T-helper 2 cell treated with Interferon-gamma antibody and Interleukin-4, amounts not matched to agents 5 μg/mL and 100 μg/mL, for 36 hours (primary cell): ENCODE measurements at regions not wholly inside any gene's neighbourhood (a gene's known extent, or its start where the extent isn't known, plus 50 kb on each side); places are given as distances from the start of the nearest gene placed in this dataset.

Experiments
- DNase-seq: peaks from one replicate; pipeline ENCODE4 v3.0.0; 2021; ENCODE audit warnings: low spot score
- H3K27ac Mint-ChIP-seq: one replicate; pipeline ENCODE4 v1.8.0; 2021; ENCODE audit warnings: mild to moderate bottlenecking, mixed read lengths
- H3K27me3 Mint-ChIP-seq: one replicate; pipeline ENCODE4 v1.8.0; 2021; ENCODE audit warnings: low read depth, mixed read lengths
- H3K36me3 Mint-ChIP-seq: one replicate; pipeline ENCODE4 v1.8.0; 2021; ENCODE audit warnings: low read depth, mixed read lengths
- H3K4me1 Mint-ChIP-seq: one replicate; pipeline ENCODE4 v1.8.0; 2021; ENCODE audit warnings: low read depth, mixed read lengths
- H3K4me3 Mint-ChIP-seq: one replicate; pipeline ENCODE4 v1.8.0; 2022; ENCODE audit warnings: mild to moderate bottlenecking, moderate library complexity, mixed read lengths
- H3K9me3 Mint-ChIP-seq: one replicate; pipeline ENCODE4 v1.8.0; 2021; ENCODE audit warnings: mixed read lengths

DNA sequence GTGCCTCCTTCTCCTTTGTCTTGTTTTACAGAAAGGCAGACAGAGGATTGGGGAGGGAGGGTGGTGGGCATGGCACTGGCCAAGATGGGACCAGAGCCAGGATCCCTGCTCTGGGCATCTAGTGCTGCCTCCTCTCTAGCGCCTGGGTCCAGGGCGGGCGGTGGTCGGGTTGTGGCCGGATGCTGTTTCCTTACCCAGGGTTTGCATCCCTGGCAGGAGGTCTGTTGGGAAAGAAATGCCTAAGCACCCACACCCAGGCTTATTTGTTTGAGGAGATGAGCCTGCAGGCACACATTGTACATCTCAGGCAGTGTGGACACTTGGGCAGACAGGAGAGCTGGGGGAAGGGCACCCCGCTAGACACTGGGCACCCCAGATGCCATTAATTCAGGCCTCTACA lies 102.3 kb upstream of the PCBD1 start:
- Mint-ChIP-seq H3K27me3 (no peaks in the 10 kb centered on the region), H3K4me1 (no peaks in the 10 kb centered on the region), H3K4me3 (no peak overlapping the region), H3K9me3 (no peaks in the 10 kb centered on the region), H3K27ac (no peak overlapping the region), H3K36me3 (no peaks in the 10 kb centered on the region)
- no peak for DNase-seq

DNA sequence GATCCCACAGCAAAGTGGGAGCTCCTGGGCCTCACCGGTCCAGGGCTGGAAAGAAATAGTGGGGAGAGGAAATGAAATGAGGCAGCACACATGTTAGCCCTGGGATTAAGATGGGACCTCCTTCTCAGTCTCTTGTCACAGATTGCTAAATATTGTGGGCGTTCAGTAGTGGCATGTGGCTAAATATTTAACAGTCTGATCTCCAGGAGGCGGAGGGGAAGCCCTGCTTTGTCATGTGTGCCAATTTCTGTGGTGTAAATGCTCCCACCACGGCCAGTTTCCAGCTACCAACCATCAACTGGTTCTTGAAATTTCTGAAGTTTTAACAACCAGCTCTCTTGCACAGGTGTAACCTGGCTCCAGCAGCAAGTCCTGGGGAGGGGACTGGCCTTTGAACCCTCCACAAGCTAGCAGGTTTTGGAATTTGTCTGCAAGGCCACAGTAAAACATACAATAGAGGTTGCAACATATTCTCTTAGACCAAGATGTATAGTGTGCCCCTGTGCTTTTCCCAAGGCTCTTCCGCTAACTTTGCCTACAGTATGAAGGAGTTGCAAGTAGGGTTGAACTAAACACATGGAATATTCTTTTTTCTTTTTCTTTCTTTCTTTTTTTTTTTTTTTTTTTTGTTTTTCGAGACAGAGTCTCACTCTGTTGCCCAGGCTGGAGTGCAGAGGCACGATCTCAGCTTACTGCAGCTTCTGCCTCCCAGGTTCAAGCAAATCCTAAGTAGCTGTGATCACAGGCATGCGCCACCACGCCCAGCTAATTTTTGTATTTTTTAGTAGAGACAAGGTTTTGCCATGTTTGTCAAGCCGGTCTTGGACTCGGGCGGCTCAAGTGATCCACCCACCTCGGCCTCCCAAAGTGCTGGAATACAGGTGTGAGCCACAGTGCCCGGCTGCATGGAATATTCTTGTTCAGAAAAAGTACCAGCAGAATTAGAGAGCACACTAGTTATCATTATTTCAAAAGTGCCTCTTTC lies 103.1 kb upstream of the PCBD1 start:
- DNase-seq = no peak
- Mint-ChIP-seq H3K4me3 (no peak overlapping the region), H3K27ac (no peak overlapping the region), H3K27me3 (no peaks in the 10 kb centered on the region), H3K9me3 (no peaks in the 10 kb centered on the region), H3K36me3 (no peaks in the 10 kb centered on the region), H3K4me1 (no peaks in the 10 kb centered on the region)

DNA sequence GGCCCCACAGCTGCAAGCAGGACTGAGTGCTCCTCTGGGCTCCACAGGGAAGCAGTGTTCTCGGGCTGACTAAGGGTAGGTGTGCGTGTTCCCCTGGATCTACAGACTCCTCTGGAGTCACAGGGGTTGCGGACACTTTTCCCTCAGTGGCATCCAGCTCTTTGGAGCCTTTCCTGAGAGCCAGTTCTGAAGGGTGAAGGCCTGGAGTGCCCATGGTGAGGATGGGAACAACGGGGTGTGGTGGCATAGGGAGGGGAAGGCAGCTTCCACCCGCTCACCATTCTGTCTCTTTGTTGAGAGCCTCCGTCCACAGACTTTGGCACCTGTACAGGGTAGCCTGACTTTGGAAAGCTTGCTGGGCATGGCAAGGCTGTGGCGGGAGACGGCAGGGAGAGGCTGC lies 104.1 kb upstream of the PCBD1 start:
- H3K4me1 Mint-ChIP-seq = no peaks in the 10 kb centered on the region
- no peaks in the 10 kb centered on the region for H3K9me3 Mint-ChIP-seq
- H3K4me3 Mint-ChIP-seq = no peak overlapping the region
- DNase-seq = no peak
- no peaks in the 10 kb centered on the region for H3K27me3 Mint-ChIP-seq
- H3K36me3 Mint-ChIP-seq = no peaks in the 10 kb centered on the region
- H3K27ac Mint-ChIP-seq = no peak overlapping the region

DNA sequence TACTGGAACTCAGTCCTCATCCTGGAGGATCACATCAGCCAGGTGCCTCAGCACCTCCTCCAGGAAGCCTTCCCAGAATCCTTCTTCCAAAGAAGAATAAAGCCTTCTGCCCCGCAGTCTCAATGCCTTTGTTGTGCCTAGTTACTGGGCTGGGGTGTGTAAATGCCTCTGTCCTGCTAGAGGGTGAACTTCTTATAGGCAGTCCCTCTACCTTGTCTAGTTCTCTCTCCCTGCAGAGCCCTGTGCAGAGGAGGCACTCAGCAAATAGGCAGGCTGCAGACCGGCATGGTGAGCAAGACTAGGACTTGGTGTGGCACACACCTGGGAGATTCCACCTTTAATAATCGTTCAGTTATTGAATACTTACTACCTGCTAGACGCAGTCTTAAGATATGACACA lies 104.7 kb upstream of the PCBD1 start:
- Mint-ChIP-seq H3K4me1 (no peaks in the 10 kb centered on the region), H3K9me3 (no peaks in the 10 kb centered on the region), H3K27ac (no peak overlapping the region), H3K36me3 (no peaks in the 10 kb centered on the region), H3K4me3 (no peak overlapping the region), H3K27me3 (no peaks in the 10 kb centered on the region)
- DNase-seq = no peak

DNA sequence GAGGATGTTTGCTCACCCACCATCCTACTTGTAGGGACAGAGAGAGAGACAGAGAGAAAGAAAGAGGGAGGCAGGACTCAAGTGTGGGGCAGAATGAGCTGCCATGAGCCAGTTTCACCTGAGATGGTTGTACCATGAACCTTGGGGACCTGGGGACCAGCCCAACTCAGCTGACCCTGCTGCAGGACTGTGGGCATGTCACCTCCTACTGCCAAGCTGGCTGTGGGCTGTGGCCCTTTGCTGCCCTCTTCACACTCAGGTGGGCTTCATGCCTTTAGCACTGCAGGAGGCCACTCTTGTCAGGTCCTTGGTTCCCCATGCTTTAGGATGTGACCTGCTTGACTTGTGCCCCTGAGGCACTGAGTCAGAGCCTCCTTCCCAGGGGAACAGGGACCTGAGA lies 108.2 kb upstream of the PCBD1 start:
- no peak for DNase-seq
- no peak overlapping the region for H3K4me3 Mint-ChIP-seq
- no peaks in the 10 kb centered on the region for H3K9me3 Mint-ChIP-seq
- H3K27me3 Mint-ChIP-seq = no peaks in the 10 kb centered on the region
- H3K27ac Mint-ChIP-seq = no peak overlapping the region
- H3K36me3 Mint-ChIP-seq = no peaks in the 10 kb centered on the region
- no peaks in the 10 kb centered on the region for H3K4me1 Mint-ChIP-seq

DNA sequence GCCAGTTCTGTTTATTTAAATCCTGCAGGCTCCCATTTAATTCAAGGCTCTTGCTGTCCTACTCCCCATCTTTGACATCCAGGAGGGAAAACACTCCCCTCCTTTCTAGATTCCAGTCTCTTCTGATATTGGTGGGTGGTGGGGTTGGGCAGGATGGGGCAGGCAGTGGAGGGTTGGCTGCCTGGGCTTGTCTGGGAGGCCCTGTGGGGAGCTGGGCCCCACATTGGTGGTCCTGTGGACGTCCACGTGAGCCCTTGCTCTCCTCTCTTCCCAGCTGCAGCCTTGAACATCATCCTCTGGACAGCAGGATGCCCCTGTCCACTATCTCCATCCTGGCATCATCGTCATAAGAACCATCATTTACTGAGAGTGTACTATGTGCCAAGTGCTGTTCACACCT lies 108.9 kb upstream of the PCBD1 start:
- DNase-seq = no peak
- no peaks in the 10 kb centered on the region for H3K36me3 Mint-ChIP-seq
- no peak overlapping the region for H3K27ac Mint-ChIP-seq
- no peak overlapping the region for H3K4me3 Mint-ChIP-seq
- peaks cover 2% of the 10 kb centered on the region for H3K27me3 Mint-ChIP-seq
- no peaks in the 10 kb centered on the region for H3K4me1 Mint-ChIP-seq
- H3K9me3 Mint-ChIP-seq = no peaks in the 10 kb centered on the region

DNA sequence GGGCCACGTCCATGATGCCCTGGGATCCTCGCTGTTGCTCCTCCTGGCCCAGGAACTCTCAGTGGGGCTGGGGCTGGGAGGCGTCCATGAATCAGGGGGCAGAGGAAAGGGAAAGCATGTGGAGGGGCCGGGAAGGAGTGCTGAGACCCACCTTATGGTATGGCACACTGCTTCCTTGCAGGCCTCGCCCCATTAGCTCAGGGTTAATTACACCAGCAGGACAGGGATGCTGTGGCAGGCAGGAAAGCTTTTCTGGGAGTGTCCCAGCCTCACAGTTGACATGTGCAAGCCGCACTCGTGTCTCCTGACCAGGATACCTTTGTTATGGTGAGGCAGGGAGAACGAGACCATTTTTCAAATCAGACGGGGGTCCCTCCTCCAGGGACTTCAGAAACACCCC lies 109.7 kb upstream of the PCBD1 start:
- Mint-ChIP-seq H3K36me3 (no peaks in the 10 kb centered on the region), H3K4me1 (no peaks in the 10 kb centered on the region), H3K27me3 (peaks cover 2% of the 10 kb centered on the region), H3K4me3 (no peak overlapping the region), H3K9me3 (no peaks in the 10 kb centered on the region), H3K27ac (no peak overlapping the region)
- no peak for DNase-seq

DNA sequence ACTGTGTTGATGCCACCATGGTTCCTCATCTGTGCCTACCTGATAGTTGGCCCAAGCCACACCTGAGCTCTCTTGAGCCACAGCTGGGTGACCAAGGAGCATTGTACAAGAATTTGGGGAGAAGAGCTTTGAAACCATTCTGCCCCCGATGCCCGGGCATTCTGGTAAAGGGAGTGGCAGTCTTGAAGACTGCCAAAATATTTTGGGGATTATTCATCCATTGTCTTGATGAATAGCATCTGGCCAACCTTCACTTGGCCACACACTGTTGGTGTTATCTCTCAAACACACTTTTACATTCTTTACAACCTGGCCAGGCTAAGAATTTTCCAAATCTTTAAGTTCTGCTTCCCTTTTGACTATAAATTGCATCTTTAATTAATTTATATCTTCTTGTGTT lies 113.1 kb upstream of the PCBD1 start:
- Mint-ChIP-seq H3K36me3 (no peaks in the 10 kb centered on the region), H3K4me3 (no peak overlapping the region), H3K27ac (no peak overlapping the region), H3K27me3 (peaks cover 2% of the 10 kb centered on the region), H3K9me3 (no peaks in the 10 kb centered on the region), H3K4me1 (no peaks in the 10 kb centered on the region)
- DNase-seq = no peak

DNA sequence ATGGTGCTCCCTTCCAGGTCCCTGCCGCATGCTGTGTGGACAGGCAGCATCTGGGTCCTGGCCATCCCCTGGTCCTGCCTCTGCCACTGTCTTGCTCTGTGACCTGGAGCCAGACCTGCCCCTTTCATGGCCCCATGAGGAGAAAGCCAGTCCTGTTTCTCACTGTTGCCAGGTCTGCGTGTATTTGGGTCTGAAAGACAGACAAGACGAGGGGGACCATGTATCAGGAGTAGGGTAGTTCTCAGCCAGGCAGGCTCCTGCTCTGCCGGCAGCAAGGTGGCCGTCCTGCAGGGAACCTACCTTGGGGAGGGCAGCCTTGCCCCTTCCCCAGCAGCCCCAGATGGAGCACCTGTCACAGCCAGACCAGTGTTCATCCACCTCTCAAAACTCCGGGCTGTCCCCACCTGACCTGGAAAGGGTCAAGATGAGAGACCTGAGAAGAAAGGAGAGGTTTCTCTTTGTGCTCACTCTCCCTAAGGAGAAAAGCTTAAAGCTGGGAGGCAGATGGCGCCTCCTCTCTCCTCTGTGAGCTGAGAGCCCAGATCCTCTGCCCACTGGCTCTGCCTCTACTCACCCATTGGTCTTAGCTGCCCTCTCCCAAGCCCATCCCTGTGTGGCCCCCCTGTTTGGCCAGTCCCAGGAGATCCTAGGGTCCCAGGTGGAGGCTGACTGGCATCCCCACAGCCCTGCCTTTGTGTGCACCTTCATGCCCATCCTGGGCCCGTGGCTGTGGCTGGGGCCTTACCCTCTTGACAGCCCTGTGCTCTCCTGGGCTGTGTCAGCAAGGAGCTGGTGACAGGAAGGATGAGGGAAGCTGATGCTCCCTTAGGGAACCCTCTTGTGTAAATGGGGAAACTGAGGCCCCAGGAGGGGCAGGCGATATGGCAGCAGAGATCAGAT lies 116.1 kb upstream of the PCBD1 start:
- no peak for DNase-seq
- peaks cover 2% of the 10 kb centered on the region for H3K27me3 Mint-ChIP-seq

DNA sequence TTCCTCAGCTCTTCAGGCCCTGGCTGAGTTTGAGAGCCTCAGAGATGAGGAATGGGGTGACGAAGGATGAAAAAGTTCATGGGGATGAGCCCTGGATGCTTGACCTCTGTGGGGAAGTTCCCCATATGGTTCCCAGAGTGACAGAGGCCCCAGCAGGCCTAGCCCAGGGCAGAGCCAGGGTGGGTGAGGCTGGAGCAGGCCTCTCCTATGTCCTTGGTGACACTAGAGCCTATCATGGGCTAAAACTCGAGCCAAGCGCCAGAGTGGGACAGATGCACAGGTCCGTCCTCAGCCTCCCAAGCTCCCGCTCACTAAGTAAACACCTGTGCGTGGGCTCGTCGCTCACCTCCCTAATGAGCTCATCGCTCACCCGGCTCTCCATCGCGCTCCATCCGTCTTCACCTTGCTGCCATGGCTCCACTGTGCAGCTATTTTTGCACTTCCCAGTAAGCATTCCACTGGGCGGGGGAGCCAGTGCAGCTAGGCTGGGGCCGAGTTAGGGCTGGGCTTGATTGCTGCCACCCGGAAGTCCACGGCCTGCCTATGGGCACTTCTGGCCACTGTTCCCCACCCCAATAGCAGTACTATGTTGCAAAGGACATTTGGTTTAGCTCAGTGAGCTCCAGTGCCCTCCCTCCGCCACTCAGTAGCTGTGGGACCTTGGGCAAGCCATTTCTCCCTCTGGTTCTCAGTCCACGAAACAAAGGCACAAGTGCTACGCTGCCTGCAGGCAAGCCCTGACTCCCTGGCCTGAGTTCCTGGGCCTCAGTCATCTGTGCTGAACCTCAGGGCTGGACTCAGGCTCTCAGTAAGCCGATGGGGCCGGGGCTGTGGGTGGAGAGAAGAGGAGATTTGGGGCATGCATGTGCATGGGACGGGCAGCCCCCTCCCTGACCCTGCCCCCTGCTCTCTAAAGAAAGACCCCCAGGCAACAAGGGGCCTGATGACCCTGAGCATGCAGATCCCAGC lies 117.3 kb upstream of the PCBD1 start:
- Mint-ChIP-seq H3K27me3 (peaks cover 2% of the 10 kb centered on the region), H3K27ac (no peak overlapping the region), H3K9me3 (no peaks in the 10 kb centered on the region), H3K36me3 (no peaks in the 10 kb centered on the region), H3K4me1 (no peaks in the 10 kb centered on the region), H3K4me3 (no peak overlapping the region)
- DNase-seq = no peak

More for the DNA sequence above, 116.1 kb upstream of the PCBD1 start:
- Mint-ChIP-seq H3K9me3 (no peaks in the 10 kb centered on the region), H3K36me3 (no peaks in the 10 kb centered on the region), H3K4me1 (no peaks in the 10 kb centered on the region), H3K4me3 (no peak overlapping the region), H3K27ac (no peak overlapping the region)

DNA sequence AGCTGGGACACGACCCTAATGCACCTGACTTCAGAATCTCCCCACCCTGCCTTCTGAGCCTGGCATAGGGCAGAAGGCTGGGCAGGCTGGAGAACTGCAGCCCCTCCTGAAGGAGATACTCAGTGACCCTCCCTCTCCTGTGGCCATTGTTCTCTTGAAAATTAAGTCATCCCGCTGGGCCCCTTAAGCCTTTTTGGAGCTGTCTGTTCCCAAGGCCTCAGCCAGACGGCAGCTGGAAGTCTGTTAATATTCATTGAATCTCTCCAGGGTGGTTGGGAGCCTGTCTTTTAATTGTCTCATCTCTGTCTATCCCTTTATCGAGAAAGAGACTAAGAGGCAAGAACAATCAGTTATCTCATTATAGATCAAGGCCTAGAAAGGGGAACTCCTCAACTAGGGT lies 118.1 kb upstream of the PCBD1 start:
- H3K4me1 Mint-ChIP-seq = no peaks in the 10 kb centered on the region
- H3K27ac Mint-ChIP-seq = no peak overlapping the region
- peaks cover 2% of the 10 kb centered on the region for H3K27me3 Mint-ChIP-seq
- no peaks in the 10 kb centered on the region for H3K36me3 Mint-ChIP-seq
- no peak overlapping the region for H3K4me3 Mint-ChIP-seq
- H3K9me3 Mint-ChIP-seq = no peaks in the 10 kb centered on the region
- DNase-seq = no peak

DNA sequence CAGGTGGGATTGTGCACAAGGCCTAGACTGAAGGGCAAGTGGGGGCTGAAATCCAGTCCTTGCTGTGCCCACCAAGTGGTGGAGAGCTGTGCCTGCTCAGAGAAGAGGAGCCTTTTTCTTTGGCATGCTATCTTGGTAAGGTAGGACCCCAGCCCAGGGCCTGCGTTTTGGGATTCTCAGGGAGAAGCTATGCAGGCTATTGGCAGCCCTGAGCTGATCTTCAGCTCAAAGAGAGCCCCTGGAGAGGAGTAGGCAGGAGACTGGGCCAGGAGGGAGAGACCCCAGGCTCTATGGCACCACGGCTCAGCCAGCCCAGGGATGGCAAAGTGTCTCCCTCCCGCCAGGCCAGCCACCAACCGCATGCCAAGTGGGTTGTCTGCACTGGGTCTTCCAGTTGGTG lies 119.2 kb upstream of the PCBD1 start:
- H3K9me3 Mint-ChIP-seq = no peaks in the 10 kb centered on the region
- DNase-seq = no peak

DNA sequence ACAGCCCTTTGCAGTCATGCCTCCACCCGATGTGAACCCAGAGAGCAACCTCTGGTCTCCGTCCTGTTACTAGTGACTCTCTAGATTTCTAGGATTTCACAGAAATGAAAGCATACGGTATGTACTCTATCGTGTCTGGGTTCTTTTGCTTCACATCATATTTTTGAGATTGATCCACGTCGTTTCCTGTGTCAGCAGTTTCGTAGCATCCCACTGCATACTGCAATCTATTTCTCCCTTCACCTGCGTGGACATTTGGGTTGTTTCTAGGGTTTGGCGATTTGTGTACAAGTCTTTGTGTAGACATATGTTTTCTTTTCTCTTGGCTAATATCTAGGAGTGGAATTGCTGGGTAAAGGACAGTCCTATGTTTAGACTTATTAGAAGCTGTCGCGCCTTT lies 119.8 kb upstream of the PCBD1 start:
- Mint-ChIP-seq H3K9me3 (no peaks in the 10 kb centered on the region), H3K27ac (no peak overlapping the region), H3K4me3 (no peak overlapping the region), H3K27me3 (no peaks in the 10 kb centered on the region), H3K4me1 (no peaks in the 10 kb centered on the region), H3K36me3 (no peaks in the 10 kb centered on the region)
- DNase-seq = no peak

More for the DNA sequence above, 119.2 kb upstream of the PCBD1 start:
- Mint-ChIP-seq H3K27ac (no peak overlapping the region), H3K4me1 (no peaks in the 10 kb centered on the region), H3K36me3 (no peaks in the 10 kb centered on the region), H3K27me3 (no peaks in the 10 kb centered on the region), H3K4me3 (no peak overlapping the region)
